Skeletal muscle satellite cell (primary cell): ENCODE measurements at regions not wholly inside any gene's neighbourhood (a gene's known extent, or its start where the extent isn't known, plus 50 kb on each side); places are given as distances from the start of the nearest gene placed in this dataset.
"Not testable (repeated sequence)": the region's sequence is repeated elsewhere in the genome, so short reads cannot be mapped to it uniquely, and the experiment has no call there.

Source experiments
- H3K27me3 ChIP-seq: 2 replicates; pipeline ENCODE4 v1.7.0; 2013; ENCODE audit warnings: low read length; ENCODE audit not compliant: control insufficient read depth, insufficient read depth
- H3K36me3 ChIP-seq: 2 replicates; pipeline ENCODE4 v1.7.0; 2013; ENCODE audit warnings: mild to moderate bottlenecking, control low read depth, low read length; ENCODE audit not compliant: insufficient read depth
- H3K4me1 ChIP-seq: 2 replicates; pipeline ENCODE4 v1.7.0; 2013; ENCODE audit warnings: low read length; ENCODE audit not compliant: control insufficient read depth, insufficient read depth
- H3K4me2 ChIP-seq: 2 replicates; pipeline ENCODE4 v1.7.0; 2013; ENCODE audit warnings: mild to moderate bottlenecking, low read length
- H3K4me3 ChIP-seq: 2 replicates; pipeline ENCODE4 v1.7.0; 2013; ENCODE audit warnings: low read length
- H3K9ac ChIP-seq: 2 replicates; pipeline ENCODE4 v1.7.0; 2013; ENCODE audit warnings: mild to moderate bottlenecking, low read depth, low read length, moderate library complexity
- H3K9me3 ChIP-seq: replicated peaks from 2 replicates; pipeline ENCODE4 v1.7.0; 2013; ENCODE audit warnings: mild to moderate bottlenecking, control low read depth, low read length

- not testable (repeated sequence) for H3K4me3 ChIP-seq, H3K9ac ChIP-seq, H3K9me3 ChIP-seq, H3K4me1 ChIP-seq, H3K4me2 ChIP-seq, H3K36me3 ChIP-seq, H3K27me3 ChIP-seq
Observed at GRCh38 chr15:20228791-20229190, 312.8 kb downstream of the GOLGA6L6 start.

GRCh38 chr15:20227119-20227853, 314.3 kb downstream of the GOLGA6L6 start:
- H3K9ac ChIP-seq, H3K4me3 ChIP-seq, H3K36me3 ChIP-seq, H3K4me1 ChIP-seq, H3K4me2 ChIP-seq, H3K9me3 ChIP-seq, H3K27me3 ChIP-seq: not testable (repeated sequence)

- not testable (repeated sequence) for H3K4me2 ChIP-seq, H3K4me3 ChIP-seq, H3K9me3 ChIP-seq, H3K36me3 ChIP-seq, H3K4me1 ChIP-seq, H3K27me3 ChIP-seq, H3K9ac ChIP-seq
Observed at GRCh38 chr15:20226531-20226930, 315.1 kb downstream of the GOLGA6L6 start.

GRCh38 chr15:20221063-20221462, 320.5 kb downstream of the GOLGA6L6 start:
- not testable (repeated sequence) for H3K4me1 ChIP-seq, H3K9ac ChIP-seq, H3K27me3 ChIP-seq, H3K36me3 ChIP-seq, H3K4me2 ChIP-seq, H3K4me3 ChIP-seq
- peaks cover 11% of the 10 kb centered on the region for H3K9me3 ChIP-seq

- peaks cover 13% of the 10 kb centered on the region for H3K9me3 ChIP-seq
- not testable (repeated sequence) for H3K4me1 ChIP-seq, H3K27me3 ChIP-seq, H3K4me3 ChIP-seq, H3K9ac ChIP-seq, H3K4me2 ChIP-seq, H3K36me3 ChIP-seq
Observed at GRCh38 chr15:20219171-20219570, 322.4 kb downstream of the GOLGA6L6 start.

GRCh38 chr15:20215700-20216099, 325.9 kb downstream of the GOLGA6L6 start:
- not testable (repeated sequence) for H3K36me3 ChIP-seq, H3K9ac ChIP-seq, H3K27me3 ChIP-seq, H3K4me2 ChIP-seq, H3K4me1 ChIP-seq, H3K4me3 ChIP-seq, H3K9me3 ChIP-seq

- not testable (repeated sequence) for H3K9me3 ChIP-seq, H3K4me3 ChIP-seq, H3K4me2 ChIP-seq, H3K4me1 ChIP-seq, H3K9ac ChIP-seq, H3K36me3 ChIP-seq, H3K27me3 ChIP-seq
Observed at GRCh38 chr15:20214101-20214500, 327.5 kb downstream of the GOLGA6L6 start.

GRCh38 chr15:20211508-20211907, 330.1 kb downstream of the GOLGA6L6 start:
- not testable (repeated sequence) for H3K36me3 ChIP-seq, H3K4me1 ChIP-seq, H3K9ac ChIP-seq, H3K4me3 ChIP-seq, H3K27me3 ChIP-seq, H3K9me3 ChIP-seq, H3K4me2 ChIP-seq

GRCh38 chr15:20209973-20210372, 331.6 kb downstream of the GOLGA6L6 start:
- H3K36me3 ChIP-seq, H3K4me2 ChIP-seq, H3K9ac ChIP-seq, H3K27me3 ChIP-seq, H3K4me1 ChIP-seq, H3K4me3 ChIP-seq, H3K9me3 ChIP-seq: not testable (repeated sequence)

- peaks cover 12% of the 10 kb centered on the region for H3K9me3 ChIP-seq
- not testable (repeated sequence) for H3K4me2 ChIP-seq, H3K36me3 ChIP-seq, H3K4me1 ChIP-seq, H3K9ac ChIP-seq, H3K27me3 ChIP-seq, H3K4me3 ChIP-seq
Observed at GRCh38 chr15:20207607-20208006, 334.0 kb downstream of the GOLGA6L6 start.

- not testable (repeated sequence) for H3K4me2 ChIP-seq, H3K27me3 ChIP-seq, H3K9ac ChIP-seq, H3K36me3 ChIP-seq, H3K4me3 ChIP-seq, H3K4me1 ChIP-seq
- peaks cover 12% of the 10 kb centered on the region for H3K9me3 ChIP-seq
Observed at GRCh38 chr15:20207198-20207597, 334.4 kb downstream of the GOLGA6L6 start.

- H3K9ac ChIP-seq, H3K4me2 ChIP-seq, H3K36me3 ChIP-seq, H3K4me1 ChIP-seq, H3K27me3 ChIP-seq, H3K4me3 ChIP-seq: not testable (repeated sequence)
- H3K9me3 ChIP-seq = peaks cover 12% of the 10 kb centered on the region
Observed at GRCh38 chr15:20204177-20204866, 337.3 kb downstream of the GOLGA6L6 start.
